ENCODE measurements at regions not wholly inside any gene's neighbourhood (a gene's known extent, or its start where the extent isn't known, plus 50 kb on each side); places are given as distances from the start of the nearest gene placed in this dataset.

DNA sequence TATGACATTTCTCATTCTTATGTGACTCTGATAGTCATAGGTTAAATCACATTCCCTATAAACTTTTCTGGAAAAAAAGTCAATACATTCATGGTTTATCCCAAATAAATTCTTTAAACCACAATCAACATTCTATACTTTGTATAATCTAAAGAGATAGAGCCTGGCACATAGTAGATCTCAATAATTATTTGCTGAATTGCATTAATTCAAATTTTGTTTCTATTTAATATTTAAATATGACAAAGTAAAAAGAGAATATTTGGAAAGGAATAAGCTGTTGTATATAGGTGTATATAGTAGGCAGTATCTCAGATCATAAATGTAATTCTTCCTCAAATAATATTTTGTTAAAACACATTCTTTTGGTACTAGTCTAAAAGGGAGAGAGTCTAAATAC lies 102.2 kb upstream of the USP15 start:
- intact Hi-C loops (cut with DNase I), result no loop called here
- DNase-seq (ENCODE audit: low spot score), result no peak
- H3K4me1 ChIP-seq (replicated peaks), result no peaks in the 10 kb centered on the region
- no peak overlapping the region for H3K4me3 ChIP-seq
- H3K27me3 ChIP-seq (replicated peaks; ENCODE audit: insufficient read depth), result no peaks in the 10 kb centered on the region
- no peaks in the 10 kb centered on the region for H3K36me3 ChIP-seq
- no peak overlapping the region for H3K27ac ChIP-seq
- no peaks in the 10 kb centered on the region for H3K9me3 ChIP-seq
- no peak for TF ChIP-seq POLR2A (IDR thresholded peaks at IDR 0.05)
- TF ChIP-seq POLR2AphosphoS5 (IDR thresholded peaks at IDR 0.05), result no peak
- TF ChIP-seq, protein P1, sequence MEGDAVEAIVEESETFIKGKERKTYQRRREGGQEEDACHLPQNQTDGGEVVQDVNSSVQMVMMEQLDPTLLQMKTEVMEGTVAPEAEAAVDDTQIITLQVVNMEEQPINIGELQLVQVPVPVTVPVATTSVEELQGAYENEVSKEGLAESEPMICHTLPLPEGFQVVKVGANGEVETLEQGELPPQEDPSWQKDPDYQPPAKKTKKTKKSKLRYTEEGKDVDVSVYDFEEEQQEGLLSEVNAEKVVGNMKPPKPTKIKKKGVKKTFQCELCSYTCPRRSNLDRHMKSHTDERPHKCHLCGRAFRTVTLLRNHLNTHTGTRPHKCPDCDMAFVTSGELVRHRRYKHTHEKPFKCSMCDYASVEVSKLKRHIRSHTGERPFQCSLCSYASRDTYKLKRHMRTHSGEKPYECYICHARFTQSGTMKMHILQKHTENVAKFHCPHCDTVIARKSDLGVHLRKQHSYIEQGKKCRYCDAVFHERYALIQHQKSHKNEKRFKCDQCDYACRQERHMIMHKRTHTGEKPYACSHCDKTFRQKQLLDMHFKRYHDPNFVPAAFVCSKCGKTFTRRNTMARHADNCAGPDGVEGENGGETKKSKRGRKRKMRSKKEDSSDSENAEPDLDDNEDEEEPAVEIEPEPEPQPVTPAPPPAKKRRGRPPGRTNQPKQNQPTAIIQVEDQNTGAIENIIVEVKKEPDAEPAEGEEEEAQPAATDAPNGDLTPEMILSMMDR (IDR thresholded peaks at IDR 0.05), result no peak

DNA sequence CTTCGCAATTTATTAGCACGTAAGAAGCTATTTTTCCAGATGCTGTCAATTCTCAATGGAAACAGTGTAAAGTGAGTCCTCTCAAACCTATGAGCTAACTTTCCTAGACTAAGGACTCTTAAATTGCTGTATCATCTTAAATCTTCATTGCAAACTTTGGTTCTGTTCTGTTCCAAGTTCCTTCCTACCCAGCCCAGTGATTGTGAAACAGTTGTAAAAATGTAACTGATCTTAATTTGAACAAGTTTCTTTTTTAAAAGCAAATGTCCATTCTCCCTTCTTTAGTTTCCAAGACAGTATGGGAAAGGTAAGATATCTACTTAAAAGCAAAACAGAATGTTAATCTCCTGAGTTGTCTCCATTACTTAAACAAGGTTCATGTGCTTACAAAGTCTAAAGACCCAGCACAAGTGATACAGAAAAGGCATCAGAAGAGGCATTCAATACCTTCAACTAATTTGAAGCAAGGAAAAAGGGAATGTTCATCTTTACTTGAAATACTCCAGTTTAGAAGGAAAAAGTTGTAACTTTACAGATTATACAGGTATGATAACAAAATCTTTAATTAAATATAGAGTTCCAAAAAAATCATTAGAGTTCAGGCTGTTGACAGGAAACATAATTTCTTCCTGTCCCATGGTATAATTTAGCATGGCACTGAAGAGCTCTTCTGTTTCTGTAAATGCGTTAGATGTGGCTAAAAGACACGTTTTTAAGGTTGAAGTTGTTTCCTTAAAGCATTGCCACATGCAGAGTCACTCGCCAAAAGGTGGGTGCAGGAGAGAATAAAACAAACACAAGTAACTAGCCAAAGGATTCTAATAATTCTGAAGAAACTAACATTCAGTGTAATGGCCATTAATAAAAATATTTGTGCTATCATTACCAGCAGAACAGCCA lies 101.5 kb upstream of the USP15 start:
- WGBS, result 48% methylated on average over 5 of the region's 5 CpGs
- TF ChIP-seq POLR2AphosphoS5 (IDR thresholded peaks at IDR 0.05) (no peak), POLR2A (IDR thresholded peaks at IDR 0.05) (no peak)
- TF ChIP-seq, protein P1 (IDR thresholded peaks at IDR 0.05), result no peak
- Histone ChIP-seq H3K36me3 (no peaks in the 10 kb centered on the region), H3K4me1 (replicated peaks) (no peaks in the 10 kb centered on the region), H3K4me3 (no peak overlapping the region), H3K27me3 (replicated peaks; ENCODE audit: insufficient read depth) (no peaks in the 10 kb centered on the region), H3K27ac (no peak overlapping the region), H3K9me3 (no peaks in the 10 kb centered on the region)
- intact Hi-C loops (cut with DNase I), result no loop called here
- DNase-seq (ENCODE audit: low spot score), result no peak

DNA sequence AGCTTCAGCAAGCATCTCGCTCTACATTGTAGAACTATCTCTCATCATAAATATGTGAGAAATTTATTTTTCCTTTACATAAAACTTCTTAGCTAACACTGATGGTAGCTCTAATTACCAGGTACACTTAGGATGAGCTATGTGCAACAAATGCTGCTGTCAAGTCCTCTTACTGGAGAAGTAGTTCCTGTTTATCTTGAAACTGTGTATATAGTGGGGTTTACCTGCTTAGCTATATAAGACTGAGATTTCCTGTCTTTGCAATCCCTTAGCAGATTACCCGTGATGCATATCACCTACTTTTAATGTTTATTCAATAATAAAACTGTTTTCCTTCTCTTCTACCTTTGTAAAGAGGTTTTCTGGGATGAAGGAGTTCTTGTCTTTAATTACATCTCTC lies 98.0 kb upstream of the USP15 start:
- Histone ChIP-seq H3K27ac (no peak overlapping the region), H3K9me3 (no peaks in the 10 kb centered on the region), H3K4me1 (replicated peaks) (no peaks in the 10 kb centered on the region), H3K27me3 (replicated peaks; ENCODE audit: insufficient read depth) (no peaks in the 10 kb centered on the region), H3K4me3 (no peak overlapping the region), H3K36me3 (no peaks in the 10 kb centered on the region)
- 66% methylated on average over 2 of the region's 2 CpGs for WGBS
- TF ChIP-seq POLR2A (IDR thresholded peaks at IDR 0.05) (no peak), POLR2AphosphoS5 (IDR thresholded peaks at IDR 0.05) (no peak)
- TF ChIP-seq, protein P1 (IDR thresholded peaks at IDR 0.05), result no peak
- intact Hi-C loops (cut with DNase I), result no loop called here
- DNase-seq (ENCODE audit: low spot score), result no peak

DNA sequence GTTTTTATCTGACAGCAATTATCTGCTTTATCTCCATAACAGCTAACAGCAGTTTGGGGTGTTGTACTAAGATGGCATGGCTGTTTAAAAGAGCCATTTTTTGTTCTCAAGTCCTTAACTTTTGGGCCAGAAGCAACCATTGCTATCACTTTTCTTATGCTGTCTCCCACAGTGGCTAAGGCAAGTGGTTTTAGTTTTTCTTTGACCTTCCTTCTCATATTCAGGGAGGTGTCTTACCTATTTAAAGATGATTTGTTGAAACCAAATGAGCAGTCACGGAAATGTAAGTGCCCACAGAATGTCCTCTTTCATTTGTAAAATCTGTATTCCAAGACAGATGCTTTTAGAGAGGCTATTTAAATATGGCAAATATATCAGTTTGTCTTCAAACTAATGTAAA lies 96.8 kb upstream of the USP15 start:
- intact Hi-C loops (cut with DNase I), result no loop called here
- Histone ChIP-seq H3K27me3 (replicated peaks; ENCODE audit: insufficient read depth) (no peaks in the 10 kb centered on the region), H3K27ac (no peak overlapping the region), H3K36me3 (no peaks in the 10 kb centered on the region), H3K4me1 (replicated peaks) (no peaks in the 10 kb centered on the region), H3K4me3 (no peak overlapping the region), H3K9me3 (no peaks in the 10 kb centered on the region)
- no peak for TF ChIP-seq POLR2AphosphoS5 (IDR thresholded peaks at IDR 0.05)
- TF ChIP-seq, protein P1 (IDR thresholded peaks at IDR 0.05), result no peak
- WGBS, result 79% methylated on average over 1 of the region's 1 CpG
- no peak for DNase-seq (ENCODE audit: low spot score)

DNA sequence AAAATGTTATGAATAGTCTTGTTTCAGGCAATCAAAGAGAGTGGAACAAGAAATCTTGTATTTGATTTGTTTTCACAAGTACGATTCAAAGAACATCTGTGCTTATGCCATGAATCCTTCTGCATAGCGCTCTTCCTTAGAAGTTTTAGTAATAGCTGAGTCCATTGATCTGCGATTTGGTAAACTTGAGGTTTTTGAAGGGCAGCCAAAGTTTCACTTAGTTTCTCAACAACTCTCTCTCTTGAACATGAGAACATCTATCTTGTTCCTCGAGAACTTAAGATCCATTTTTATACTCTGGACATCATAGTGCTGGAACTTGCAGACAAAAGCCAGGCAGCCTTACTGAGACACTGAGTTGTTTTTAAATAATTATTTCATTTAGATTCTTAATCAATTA lies 96.2 kb upstream of the USP15 start:
- Histone ChIP-seq H3K27me3 (replicated peaks; ENCODE audit: insufficient read depth) (no peaks in the 10 kb centered on the region), H3K9me3 (no peaks in the 10 kb centered on the region), H3K27ac (no peak overlapping the region), H3K36me3 (no peaks in the 10 kb centered on the region), H3K4me1 (replicated peaks) (no peaks in the 10 kb centered on the region), H3K4me3 (no peak overlapping the region)
- intact Hi-C loops (cut with DNase I), result no loop called here
- DNase-seq (ENCODE audit: low spot score), result no peak
- no peak for TF ChIP-seq POLR2AphosphoS5 (IDR thresholded peaks at IDR 0.05)
- TF ChIP-seq, protein P1 (IDR thresholded peaks at IDR 0.05), result no peak
- no peak for TF ChIP-seq POLR2A (IDR thresholded peaks at IDR 0.05)
- WGBS, result 82% methylated on average over 4 of the region's 4 CpGs

All from prostate gland (tissue), 2 donors.